Osteoblast (primary cell): ENCODE measurements at regions not wholly inside any gene's neighbourhood (a gene's known extent, or its start where the extent isn't known, plus 50 kb on each side); places are given as distances from the start of the nearest gene placed in this dataset.

Experiments used
- DNase-seq: peaks from one replicate; pipeline ENCODE4 v3.0.0; 2011; ENCODE audit warnings: low spot score, mixed read lengths; ENCODE audit not compliant: insufficient read length; ENCODE audit errors: missing footprints
- H2AFZ ChIP-seq: 2 replicates; pipeline ENCODE4 v1.6.0; 2011; ENCODE audit warnings: mild to moderate bottlenecking, low read length
- H3K27ac ChIP-seq: 2 replicates; pipeline ENCODE4 v1.5.1; 2011; ENCODE audit warnings: mild to moderate bottlenecking, low read depth, low read length, moderate library complexity
- H3K27me3 ChIP-seq: 2 replicates; pipeline ENCODE4 v1.6.0; 2012; ENCODE audit warnings: mild to moderate bottlenecking, control low read depth, inconsistent platforms, low read length, moderate library complexity; ENCODE audit not compliant: insufficient read depth
- H3K36me3 ChIP-seq: 2 replicates; pipeline ENCODE4 v1.5.1; 2011; ENCODE audit warnings: mild to moderate bottlenecking, low read length, control low read depth, moderate library complexity; ENCODE audit not compliant: insufficient read depth
- H3K4me1 ChIP-seq: 2 replicates; pipeline ENCODE4 v1.5.1; 2011; ENCODE audit warnings: mild to moderate bottlenecking, low read length, control low read depth, moderate library complexity; ENCODE audit not compliant: insufficient read depth
- H3K4me2 ChIP-seq: 2 replicates; pipeline ENCODE4 v1.6.0; 2011; ENCODE audit warnings: mild to moderate bottlenecking, low read length; ENCODE audit not compliant: insufficient read depth
- H3K4me3 ChIP-seq: fragments of 200-600 bp; sonication (generic); 3 replicates; pipeline ENCODE4 v1.5.1; 2012; ENCODE audit warnings: mild to moderate bottlenecking, low read length, inconsistent platforms; ENCODE audit not compliant: insufficient read depth
- H3K79me2 ChIP-seq: 2 replicates; pipeline ENCODE4 v1.6.0; 2012; ENCODE audit warnings: mild to moderate bottlenecking, low read length, control low read depth, inconsistent platforms; ENCODE audit not compliant: insufficient read depth
- H3K9me3 ChIP-seq: 2 replicates; pipeline ENCODE4 v1.5.1; 2011; ENCODE audit warnings: low read depth, low read length, control low read depth
- H4K20me1 ChIP-seq: 2 replicates; pipeline ENCODE4 v1.6.0; 2012; ENCODE audit warnings: mild to moderate bottlenecking, low read length, control low read depth; ENCODE audit not compliant: insufficient read depth
- TF ChIP-seq, protein P1 (sequence below): IDR thresholded peaks from 2 replicates; pipeline ENCODE4 v1.5.1; 2011; ENCODE audit warnings: mild to moderate bottlenecking, low read depth, low read length, moderate library complexity; ENCODE audit errors: extremely low read depth

- Histone ChIP-seq H3K27ac (no peak overlapping the region), H3K4me3 (no peak overlapping the region), H3K9me3 (no peaks in the 10 kb centered on the region), H3K4me1 (no peaks in the 10 kb centered on the region), H3K27me3 (no peaks in the 10 kb centered on the region), H3K36me3 (no peaks in the 10 kb centered on the region), H3K4me2 (no peak overlapping the region), H4K20me1 (no peaks in the 10 kb centered on the region), H2AFZ (no peak overlapping the region), H3K79me2 (no peaks in the 10 kb centered on the region)
- TF ChIP-seq, protein P1, sequence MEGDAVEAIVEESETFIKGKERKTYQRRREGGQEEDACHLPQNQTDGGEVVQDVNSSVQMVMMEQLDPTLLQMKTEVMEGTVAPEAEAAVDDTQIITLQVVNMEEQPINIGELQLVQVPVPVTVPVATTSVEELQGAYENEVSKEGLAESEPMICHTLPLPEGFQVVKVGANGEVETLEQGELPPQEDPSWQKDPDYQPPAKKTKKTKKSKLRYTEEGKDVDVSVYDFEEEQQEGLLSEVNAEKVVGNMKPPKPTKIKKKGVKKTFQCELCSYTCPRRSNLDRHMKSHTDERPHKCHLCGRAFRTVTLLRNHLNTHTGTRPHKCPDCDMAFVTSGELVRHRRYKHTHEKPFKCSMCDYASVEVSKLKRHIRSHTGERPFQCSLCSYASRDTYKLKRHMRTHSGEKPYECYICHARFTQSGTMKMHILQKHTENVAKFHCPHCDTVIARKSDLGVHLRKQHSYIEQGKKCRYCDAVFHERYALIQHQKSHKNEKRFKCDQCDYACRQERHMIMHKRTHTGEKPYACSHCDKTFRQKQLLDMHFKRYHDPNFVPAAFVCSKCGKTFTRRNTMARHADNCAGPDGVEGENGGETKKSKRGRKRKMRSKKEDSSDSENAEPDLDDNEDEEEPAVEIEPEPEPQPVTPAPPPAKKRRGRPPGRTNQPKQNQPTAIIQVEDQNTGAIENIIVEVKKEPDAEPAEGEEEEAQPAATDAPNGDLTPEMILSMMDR: no peak
- DNase-seq: peak; percentile 26
Observed at GRCh38 chr2:221635949-221636348, 63.8 kb upstream of the EPHA4 start.

DNA sequence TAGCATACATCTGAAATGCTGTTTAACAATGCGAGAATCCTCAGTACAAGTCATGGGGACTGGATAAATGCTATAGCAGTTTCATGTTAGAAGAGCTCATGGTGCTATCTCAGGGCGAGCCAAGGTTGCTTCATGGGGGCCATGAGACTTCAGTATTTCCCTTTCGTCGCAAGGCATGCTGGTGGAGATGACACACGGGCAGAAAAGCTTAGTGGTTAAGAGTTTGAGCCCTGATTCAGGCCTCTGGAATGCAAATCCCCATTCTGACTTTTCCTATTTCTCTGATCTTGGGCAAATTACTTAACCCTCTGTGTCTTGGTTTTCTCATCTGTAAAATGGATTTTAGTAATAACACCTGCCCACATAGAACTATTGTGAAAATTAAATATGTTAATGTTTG, 57.4 kb upstream of the EPHA4 start:
- H2AFZ ChIP-seq: peak overlapping the region; percentile 59
- H4K20me1 ChIP-seq: no peaks in the 10 kb centered on the region
- no peaks in the 10 kb centered on the region for H3K27me3 ChIP-seq
- no peaks in the 10 kb centered on the region for H3K36me3 ChIP-seq
- H3K4me1 ChIP-seq: peaks cover 3% of the 10 kb centered on the region
- H3K4me2 ChIP-seq: no peak overlapping the region
- no peak overlapping the region for H3K27ac ChIP-seq
- no peaks in the 10 kb centered on the region for H3K79me2 ChIP-seq
- H3K4me3 ChIP-seq: no peak overlapping the region
- no peaks in the 10 kb centered on the region for H3K9me3 ChIP-seq
- TF ChIP-seq, protein P1: no peak
- peak; percentile 32 for DNase-seq

DNA sequence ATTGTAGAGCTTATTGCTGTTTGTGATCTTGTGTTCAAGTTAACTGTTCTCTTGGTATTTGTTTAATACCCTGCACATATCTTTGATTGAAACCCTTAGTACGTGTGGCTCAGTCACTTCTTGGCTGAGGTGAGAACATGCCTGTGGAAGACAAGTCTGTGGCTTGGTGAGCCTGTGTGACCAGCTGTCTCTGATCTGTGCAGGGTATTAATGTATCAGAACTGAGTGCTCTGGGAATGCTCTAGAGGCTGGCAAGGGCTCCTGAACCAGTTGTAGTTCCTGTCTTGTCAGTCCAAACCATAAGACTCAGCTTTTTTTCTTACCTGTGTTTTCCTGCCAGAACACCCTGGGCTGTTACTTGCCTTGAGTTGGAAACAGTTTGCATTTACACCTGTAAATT, 52.4 kb upstream of the EPHA4 start:
- no peak for DNase-seq
- H3K27me3 ChIP-seq: no peaks in the 10 kb centered on the region
- no peaks in the 10 kb centered on the region for H4K20me1 ChIP-seq
- no peaks in the 10 kb centered on the region for H3K36me3 ChIP-seq
- H3K4me2 ChIP-seq: no peak overlapping the region
- no peak overlapping the region for H3K4me3 ChIP-seq
- H3K4me1 ChIP-seq: no peaks in the 10 kb centered on the region
- no peaks in the 10 kb centered on the region for H3K9me3 ChIP-seq
- no peak overlapping the region for H2AFZ ChIP-seq
- H3K79me2 ChIP-seq: no peaks in the 10 kb centered on the region
- no peak overlapping the region for H3K27ac ChIP-seq
- TF ChIP-seq, protein P1: no peak
